ENCODE measurements at regions not wholly inside any gene's neighbourhood (a gene's known extent, or its start where the extent isn't known, plus 50 kb on each side); places are given as distances from the start of the nearest gene placed in this dataset.
"Not testable (repeated sequence)": the region's sequence is repeated elsewhere in the genome, so short reads cannot be mapped to it uniquely, and the experiment has no call there.

DNA sequence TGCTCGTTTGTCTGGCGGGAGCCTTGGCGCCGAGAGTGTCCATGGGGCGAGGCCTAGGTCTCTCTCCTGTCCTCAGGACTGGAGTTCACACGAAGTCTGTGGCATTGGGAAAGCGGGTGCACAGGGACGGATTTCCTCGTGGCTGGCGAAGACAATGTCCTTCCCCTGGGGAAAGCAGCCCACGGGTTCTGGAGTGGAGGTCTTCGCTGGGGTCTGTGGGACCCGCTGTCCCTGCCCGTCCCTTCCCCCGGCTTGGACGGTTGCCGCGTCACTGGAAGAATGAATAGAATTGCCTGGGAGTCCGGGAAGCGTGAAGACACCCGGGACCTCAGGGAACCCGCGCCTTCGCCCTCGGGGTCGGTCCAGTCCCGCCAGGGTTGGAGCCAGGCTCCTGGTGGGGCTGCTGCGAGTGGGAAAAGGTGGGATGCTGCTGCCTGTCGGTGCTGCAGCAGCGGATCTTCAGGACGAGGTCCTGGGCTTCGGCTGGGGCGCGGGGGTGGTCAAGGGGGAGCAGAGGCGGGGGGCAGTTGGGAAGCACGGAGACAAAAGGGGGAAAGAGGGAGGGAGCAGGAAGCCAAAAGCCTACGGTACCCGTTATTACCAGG lies 441.8 kb upstream of the DEFB115 start:
- no peak overlapping the region for H2AFZ ChIP-seq (ENCODE audit: low read length)
- H3K79me2 ChIP-seq (ENCODE audit: insufficient read depth, low read length), result no peaks in the 10 kb centered on the region
- no peaks in the 10 kb centered on the region for H3K36me3 ChIP-seq (ENCODE audit: insufficient read depth, low read length)
- no peak for TF ChIP-seq EZH2 (IDR thresholded peaks at IDR 0.05; ENCODE audit: borderline replicate concordance, low read length)
- no peak for TF ChIP-seq CTCF (IDR thresholded peaks at IDR 0.05; ENCODE audit: low read length)
- H3K4me1 ChIP-seq (ENCODE audit: insufficient read depth, low read length, severe bottlenecking), result no peaks in the 10 kb centered on the region
- H3K4me3 ChIP-seq (ENCODE audit: low read depth, low read length, poor library complexity, severe bottlenecking), result no peak overlapping the region
- H3K9me2 ChIP-seq (ENCODE audit: low read depth, low read length), result no peaks in the 10 kb centered on the region
- no peaks in the 10 kb centered on the region for H4K20me1 ChIP-seq (ENCODE audit: insufficient read depth, low read length)
- no peak overlapping the region for H3K9ac ChIP-seq (ENCODE audit: low read length)
- H3K27me3 ChIP-seq (ENCODE audit: insufficient read depth, low read length), result peaks cover 5% of the 10 kb centered on the region; the same call in 1 of the 2 replicates
- no peak overlapping the region for H3K27ac ChIP-seq (ENCODE audit: low read depth, low read length, poor library complexity, severe bottlenecking)
- no peaks in the 10 kb centered on the region for H3K9me3 ChIP-seq (ENCODE audit: low read length)
- no peaks in the 10 kb centered on the region for H3F3A ChIP-seq (ENCODE audit: insufficient read depth, low read length)
- no peak overlapping the region for H3K4me2 ChIP-seq (ENCODE audit: low read length)

- peaks cover 5% of the 10 kb centered on the region; the same call in 1 of the 2 replicates for H3K27me3 ChIP-seq (ENCODE audit: insufficient read depth, low read length)
- H3K9me2 ChIP-seq (ENCODE audit: low read depth, low read length), result no peaks in the 10 kb centered on the region
- no peak overlapping the region for H2AFZ ChIP-seq (ENCODE audit: low read length)
- H3K4me1 ChIP-seq (ENCODE audit: insufficient read depth, low read length, severe bottlenecking), result no peaks in the 10 kb centered on the region
- no peaks in the 10 kb centered on the region for H3K79me2 ChIP-seq (ENCODE audit: insufficient read depth, low read length)
- H3K27ac ChIP-seq (ENCODE audit: low read depth, low read length, poor library complexity, severe bottlenecking), result no peak overlapping the region
- no peaks in the 10 kb centered on the region for H4K20me1 ChIP-seq (ENCODE audit: insufficient read depth, low read length)
- H3K9ac ChIP-seq (ENCODE audit: low read length), result no peak overlapping the region
- H3K4me2 ChIP-seq (ENCODE audit: low read length), result no peak overlapping the region
- no peaks in the 10 kb centered on the region for H3K9me3 ChIP-seq (ENCODE audit: low read length)
- no peak overlapping the region for H3K4me3 ChIP-seq (ENCODE audit: low read depth, low read length, poor library complexity, severe bottlenecking)
- TF ChIP-seq EZH2 (IDR thresholded peaks at IDR 0.05; ENCODE audit: borderline replicate concordance, low read length) (no peak), CTCF (IDR thresholded peaks at IDR 0.05; ENCODE audit: low read length) (no peak)
- no peaks in the 10 kb centered on the region for H3K36me3 ChIP-seq (ENCODE audit: insufficient read depth, low read length)
- no peaks in the 10 kb centered on the region for H3F3A ChIP-seq (ENCODE audit: insufficient read depth, low read length)
These were observed 441.2 kb upstream of the DEFB115 start for GRCh38 chr20:30816182-30816645.

DNA sequence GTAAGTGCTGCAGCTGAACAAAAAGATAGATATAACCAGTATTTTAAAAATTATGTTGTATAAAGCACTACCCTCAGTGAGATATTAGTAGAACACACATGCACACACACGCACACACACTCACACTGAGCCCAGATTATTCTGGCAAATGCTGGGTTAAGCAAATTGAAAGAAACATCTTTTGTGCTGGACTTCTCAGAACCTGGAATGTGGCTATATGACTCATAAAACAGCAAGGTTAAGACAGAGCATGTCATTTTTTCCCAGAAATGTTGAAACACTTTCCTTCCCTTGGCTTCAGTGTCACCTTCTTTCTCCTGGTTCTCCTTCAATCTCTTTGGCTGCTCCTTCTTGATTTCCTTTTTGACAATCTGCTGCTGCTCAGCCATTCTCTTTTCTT lies 435.8 kb upstream of the DEFB115 start:
- not testable (repeated sequence) for H3K36me3 ChIP-seq (ENCODE audit: insufficient read depth, low read length); H3K27me3 ChIP-seq (ENCODE audit: insufficient read depth, low read length); H3K9me3 ChIP-seq (ENCODE audit: low read length); H3K4me1 ChIP-seq (ENCODE audit: insufficient read depth, low read length, severe bottlenecking); H2AFZ ChIP-seq (ENCODE audit: low read length); H4K20me1 ChIP-seq (ENCODE audit: insufficient read depth, low read length); H3K79me2 ChIP-seq (ENCODE audit: insufficient read depth, low read length); H3K9ac ChIP-seq (ENCODE audit: low read length); H3K4me2 ChIP-seq (ENCODE audit: low read length); H3F3A ChIP-seq (ENCODE audit: insufficient read depth, low read length); H3K27ac ChIP-seq (ENCODE audit: low read depth, low read length, poor library complexity, severe bottlenecking); H3K9me2 ChIP-seq (ENCODE audit: low read depth, low read length); H3K4me3 ChIP-seq (ENCODE audit: low read depth, low read length, poor library complexity, severe bottlenecking)

- H3K79me2 ChIP-seq (ENCODE audit: insufficient read depth, low read length); H3K4me3 ChIP-seq (ENCODE audit: low read depth, low read length, poor library complexity, severe bottlenecking); H3K4me2 ChIP-seq (ENCODE audit: low read length); H3K4me1 ChIP-seq (ENCODE audit: insufficient read depth, low read length, severe bottlenecking); H2AFZ ChIP-seq (ENCODE audit: low read length); H4K20me1 ChIP-seq (ENCODE audit: insufficient read depth, low read length); H3K27ac ChIP-seq (ENCODE audit: low read depth, low read length, poor library complexity, severe bottlenecking); H3K27me3 ChIP-seq (ENCODE audit: insufficient read depth, low read length); H3K9me3 ChIP-seq (ENCODE audit: low read length); H3K9me2 ChIP-seq (ENCODE audit: low read depth, low read length); H3K9ac ChIP-seq (ENCODE audit: low read length); H3F3A ChIP-seq (ENCODE audit: insufficient read depth, low read length); H3K36me3 ChIP-seq (ENCODE audit: insufficient read depth, low read length): not testable (repeated sequence)
These were observed 432.8 kb upstream of the DEFB115 start for GRCh38 chr20:30824666-30825065.

DNA sequence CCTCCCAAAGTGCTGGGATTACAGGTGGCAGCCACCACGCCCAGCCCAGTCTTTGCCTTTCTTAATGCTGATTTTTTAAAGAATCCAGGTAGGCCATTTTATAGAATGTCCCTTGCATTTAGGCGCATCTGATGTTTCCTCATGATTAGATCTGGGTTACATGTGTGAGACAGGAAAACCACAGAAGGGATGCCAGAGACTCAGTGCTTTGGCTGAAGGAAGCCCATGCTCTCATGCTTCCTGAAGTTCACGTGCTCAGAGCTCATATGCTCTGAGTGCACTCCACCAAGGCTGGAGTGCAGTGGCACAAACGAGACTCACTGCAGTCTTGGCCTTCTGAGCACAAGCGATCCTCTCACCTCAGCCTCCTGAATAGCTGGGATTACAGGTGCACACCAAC lies 411.5 kb upstream of the DEFB115 start:
- H3F3A ChIP-seq (ENCODE audit: insufficient read depth, low read length); H3K9me2 ChIP-seq (ENCODE audit: low read depth, low read length); H3K9ac ChIP-seq (ENCODE audit: low read length); H3K27ac ChIP-seq (ENCODE audit: low read depth, low read length, poor library complexity, severe bottlenecking); H3K9me3 ChIP-seq (ENCODE audit: low read length); H3K4me2 ChIP-seq (ENCODE audit: low read length); H4K20me1 ChIP-seq (ENCODE audit: insufficient read depth, low read length); H3K27me3 ChIP-seq (ENCODE audit: insufficient read depth, low read length); H3K79me2 ChIP-seq (ENCODE audit: insufficient read depth, low read length); H3K4me3 ChIP-seq (ENCODE audit: low read depth, low read length, poor library complexity, severe bottlenecking); H3K4me1 ChIP-seq (ENCODE audit: insufficient read depth, low read length, severe bottlenecking); H3K36me3 ChIP-seq (ENCODE audit: insufficient read depth, low read length); H2AFZ ChIP-seq (ENCODE audit: low read length): not testable (repeated sequence)

- H2AFZ ChIP-seq (ENCODE audit: low read length); H3K79me2 ChIP-seq (ENCODE audit: insufficient read depth, low read length); H3K9me3 ChIP-seq (ENCODE audit: low read length); H3K27ac ChIP-seq (ENCODE audit: low read depth, low read length, poor library complexity, severe bottlenecking); H3K9ac ChIP-seq (ENCODE audit: low read length); H3K27me3 ChIP-seq (ENCODE audit: insufficient read depth, low read length); H3F3A ChIP-seq (ENCODE audit: insufficient read depth, low read length); H3K4me3 ChIP-seq (ENCODE audit: low read depth, low read length, poor library complexity, severe bottlenecking); H3K4me1 ChIP-seq (ENCODE audit: insufficient read depth, low read length, severe bottlenecking); H3K36me3 ChIP-seq (ENCODE audit: insufficient read depth, low read length); H3K9me2 ChIP-seq (ENCODE audit: low read depth, low read length); H3K4me2 ChIP-seq (ENCODE audit: low read length); H4K20me1 ChIP-seq (ENCODE audit: insufficient read depth, low read length): not testable (repeated sequence)
These were observed 389.2 kb upstream of the DEFB115 start for GRCh38 chr20:30868271-30868670.

Data from OCI-LY1 (cell line).